Ishikawa (cell line): ENCODE measurements at regions not wholly inside any gene's neighbourhood (a gene's known extent, or its start where the extent isn't known, plus 50 kb on each side); places are given as distances from the start of the nearest gene placed in this dataset.

Source experiments
- CEBPB ChIP-seq: IDR thresholded peaks from 2 replicates; pipeline ENCODE4 v1.6.1; 2012
- CREB1 ChIP-seq: IDR thresholded peaks from 2 replicates; pipeline ENCODE4 v1.6.1; 2012; ENCODE audit warnings: low read depth
- EGR1 ChIP-seq: IDR thresholded peaks from 2 replicates; pipeline ENCODE4 v1.6.1; 2012
- EP300 ChIP-seq: IDR thresholded peaks from 2 replicates; pipeline ENCODE4 v1.6.1; 2012; ENCODE audit warnings: borderline replicate concordance
- FOXM1 ChIP-seq: IDR thresholded peaks from 2 replicates; pipeline ENCODE4 v1.6.1; 2012; ENCODE audit warnings: low read depth, borderline replicate concordance
- NFIC ChIP-seq: IDR thresholded peaks from 2 replicates; pipeline ENCODE4 v1.6.1; 2012
- RAD21 ChIP-seq: IDR thresholded peaks from 2 replicates; pipeline ENCODE4 v1.6.1; 2012; ENCODE audit warnings: low read depth
- REST ChIP-seq: IDR thresholded peaks from 2 replicates; pipeline ENCODE4 v1.6.1; 2012; ENCODE audit warnings: low read depth, mild to moderate bottlenecking
- TCF12 ChIP-seq: IDR thresholded peaks from 2 replicates; pipeline ENCODE4 v1.6.1; 2012; ENCODE audit warnings: low read depth
- TEAD4 ChIP-seq: IDR thresholded peaks from 2 replicates; pipeline ENCODE4 v1.6.1; 2012
- ZBTB7A ChIP-seq: IDR thresholded peaks from 2 replicates; pipeline ENCODE4 v1.6.1; 2012; ENCODE audit warnings: low read depth
- TF ChIP-seq, protein P1 (sequence below): IDR thresholded peaks from 2 replicates; pipeline ENCODE4 v1.6.1; 2012

DNA sequence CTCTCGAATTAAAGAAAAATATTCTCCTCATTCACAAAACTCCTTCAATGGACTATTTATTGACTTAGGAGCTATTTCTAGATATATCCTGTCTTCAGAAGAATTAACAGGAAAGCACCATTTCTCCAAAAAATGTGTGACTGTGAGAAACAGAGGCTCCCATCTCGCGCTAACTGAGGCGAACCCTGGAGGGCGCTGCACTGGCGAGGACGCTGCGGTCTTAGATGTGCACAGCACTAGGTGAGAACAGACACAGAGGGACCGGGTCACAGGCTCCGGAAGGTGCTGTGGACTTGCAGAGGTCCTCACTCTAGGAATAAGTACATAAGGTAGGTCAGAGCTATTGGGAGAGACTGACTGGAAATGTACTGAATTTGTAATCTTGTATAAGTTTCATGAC, 229.7 kb upstream of the SLC35G4 start:
- TF ChIP-seq RAD21 (no peak), TCF12 (no peak), TEAD4 (no peak), CREB1 (no peak), NFIC (no peak), EP300 (no peak), FOXM1 (no peak), EGR1 (no peak), ZBTB7A (no peak), REST (no peak), CEBPB (no peak)
- TF ChIP-seq, protein P1, sequence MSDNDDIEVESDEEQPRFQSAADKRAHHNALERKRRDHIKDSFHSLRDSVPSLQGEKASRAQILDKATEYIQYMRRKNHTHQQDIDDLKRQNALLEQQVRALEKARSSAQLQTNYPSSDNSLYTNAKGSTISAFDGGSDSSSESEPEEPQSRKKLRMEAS = no peak
